Kidney (tissue), 13 donors: ENCODE measurements at regions not wholly inside any gene's neighbourhood (a gene's known extent, or its start where the extent isn't known, plus 50 kb on each side); places are given as distances from the start of the nearest gene placed in this dataset.
A peak's percentile ranks its signal among the peaks of the same experiment; 100 is the strongest.

Source experiments
- DNase-seq, 5 donors: peaks; one replicate each; pipeline ENCODE4 v3.0.0-alpha.2; 2013 to 2020
- FAIRE-seq: peaks from 2 replicates; lab custom pipeline; 2012; peaks lifted over from hg19 to GRCh38; lab: Jason Lieb, UNC
- H3K27ac ChIP-seq, 2 donors: one replicate each; pipeline ENCODE4 v1.7.0; 2013; ENCODE audit warnings: low read depth in 2 of 2, low read length in 2 of 2, inconsistent platforms in 1 of 2
- H3K27me3 ChIP-seq: one replicate; pipeline ENCODE4 v1.7.1; 2013; ENCODE audit warnings: low read length, inconsistent platforms; ENCODE audit not compliant: control insufficient read depth, insufficient read depth
- H3K36me3 ChIP-seq, 3 donors: one replicate each; pipeline versions ENCODE4 v1.7.0 to v1.7.1; 2013; ENCODE audit warnings: low read length in 3 of 3, control low read depth in 1 of 3, inconsistent platforms in 1 of 3; ENCODE audit not compliant: insufficient read depth in 3 of 3, control insufficient read depth in 2 of 3
- H3K4me1 ChIP-seq, 3 donors: one replicate each; pipeline versions ENCODE4 v1.7.0 to v1.7.1; 2013; ENCODE audit warnings: low read length in 3 of 3, inconsistent platforms in 1 of 3, low read depth in 1 of 3; ENCODE audit not compliant: control insufficient read depth in 2 of 3, insufficient read depth in 2 of 3
- H3K4me3 ChIP-seq, 3 donors: one replicate each; pipeline versions ENCODE4 v1.7.0 to v1.8.1; 2013; ENCODE audit warnings: low read length in 3 of 3, control low read depth in 1 of 3, inconsistent platforms in 1 of 3
- H3K9ac ChIP-seq, 3 donors: one replicate each; pipeline versions ENCODE4 v1.7.0 to v1.7.1; 2013; ENCODE audit warnings: low read length in 3 of 3, control low read depth in 1 of 3, inconsistent platforms in 1 of 3
- H3K9me3 ChIP-seq, 3 donors: one replicate each; pipeline versions ENCODE4 v1.7.0 to v1.7.1; 2013; ENCODE audit warnings: low read length in 3 of 3, control low read depth in 1 of 3, inconsistent platforms in 1 of 3; ENCODE audit not compliant: control insufficient read depth in 2 of 3, insufficient read depth in 1 of 3
- CTCF ChIP-seq: IDR thresholded peaks from 3 replicates; pipeline ENCODE4 v1.5.1; 2012; ENCODE audit warnings: mild to moderate bottlenecking, moderate library complexity, borderline replicate concordance; ENCODE audit not compliant: insufficient read depth; ENCODE audit errors: extremely low read depth
- intact Hi-C: fragments of 100-400 bp; cut with DNase I; formaldehyde crosslinking; loops from one replicate; pipeline ENCODE4 v1.11.1; 2022
- donor health status: control.
- donor health status: control.
- donor health status: control.
- donor health status: control.
- donor health status: control.
- donor health status: DM: yes; HTN: yes; CAD: no.
- donor health status: Normal renal cell carcinoma (clear cell type).

- Histone ChIP-seq H3K27ac (no peak overlapping the region), H3K4me1 (no peaks in the 10 kb centered on the region), H3K9me3 (no peaks in the 10 kb centered on the region), H3K4me3 (no peak overlapping the region), H3K36me3 (no peaks in the 10 kb centered on the region), H3K9ac (no peak overlapping the region), H3K27me3 (peaks cover 2% of the 10 kb centered on the region)
- intact Hi-C loops: no loop called here
- no peak for DNase-seq
- no peak for FAIRE-seq
- no peak for TF ChIP-seq CTCF
These were observed 100.6 kb downstream of the TNFAIP2 start for GRCh38 chr14:103223818-103224352.

- TF ChIP-seq CTCF: no peak
- peak overlapping the region in 2 of 3 donors; percentile 18 to 23 for H3K4me3 ChIP-seq
- H3K4me1 ChIP-seq: no peaks in the 10 kb centered on the region
- H3K27ac ChIP-seq: no peak overlapping the region
- no peaks in the 10 kb centered on the region for H3K9me3 ChIP-seq
- DNase-seq (peak in 1 of 5 donors; percentile 26), FAIRE-seq (no peak)
- no peak overlapping the region for H3K9ac ChIP-seq
- H3K36me3 ChIP-seq: no peaks in the 10 kb centered on the region
- peaks cover 2% of the 10 kb centered on the region for H3K27me3 ChIP-seq
- intact Hi-C loops: no loop called here
These were observed 101.8 kb downstream of the TNFAIP2 start for GRCh38 chr14:103225062-103225461.

- DNase-seq (no peak), FAIRE-seq (no peak)
- intact Hi-C loops: no loop called here
- Histone ChIP-seq H3K9me3 (no peaks in the 10 kb centered on the region), H3K27me3 (peaks cover 2% of the 10 kb centered on the region), H3K27ac (no peak overlapping the region), H3K36me3 (no peaks in the 10 kb centered on the region), H3K4me3 (peak overlapping the region in 2 of 3 donors; percentile 18 to 23), H3K4me1 (no peaks in the 10 kb centered on the region), H3K9ac (no peak overlapping the region)
- no peak for TF ChIP-seq CTCF
These were observed 102.2 kb downstream of the TNFAIP2 start for GRCh38 chr14:103225476-103225875.
